Esophagus squamous epithelium (tissue), 5 donors: ENCODE measurements at regions not wholly inside any gene's neighbourhood (a gene's known extent, or its start where the extent isn't known, plus 50 kb on each side); places are given as distances from the start of the nearest gene placed in this dataset.

Experiments
- DNase-seq: peaks from one replicate; lab custom pipeline; 2025; lab: John Stamatoyannopoulos, UW
- H3K27ac ChIP-seq, 4 donors: fragments of 200-600 bp; sonication (generic); one replicate each; pipeline ENCODE4 v1.5.1; 2016 to 2019; ENCODE audit warnings: mild to moderate bottlenecking in 1 of 4
- H3K27me3 ChIP-seq, 4 donors: fragments of 200-600 bp; sonication (generic); 1 replicate in 3 of 4; 2 replicates in 1 of 4; pipeline versions ENCODE4 v1.5.1 to v1.6.0; 2017 to 2021; ENCODE audit warnings: antibody characterized with exemption in 1 of 4
- H3K36me3 ChIP-seq, 3 donors: fragments of 200-600 bp; sonication (generic); one replicate each; pipeline ENCODE4 v1.5.1; 2016 to 2019
- H3K4me1 ChIP-seq, 3 donors: fragments of 200-600 bp; sonication (generic); one replicate each; pipeline ENCODE4 v1.5.1; 2017 to 2019
- H3K4me3 ChIP-seq, 4 donors: fragments of 200-600 bp; sonication (generic); 1 replicate in 3 of 4; 2 replicates in 1 of 4; pipeline ENCODE4 v1.5.1; 2016 to 2019; ENCODE audit warnings: mild to moderate bottlenecking in 2 of 4, moderate library complexity in 1 of 4
- H3K9me3 ChIP-seq, 3 donors: fragments of 200-600 bp; sonication (generic); one replicate each; pipeline ENCODE4 v1.5.1; 2016 to 2019
- CTCF ChIP-seq, 6 experiments: fragments of 450-650 bp in 4 of 6; fragments of 200-600 bp in 2 of 6; sonication (generic) in 2 of 6; IDR thresholded peaks; one replicate each; pipeline ENCODE4 v1.5.1; 2016 to 2019; ENCODE audit warnings: antibody characterized with exemption in 6 of 6, mild to moderate bottlenecking in 4 of 6, moderate library complexity in 4 of 6
- POLR2A ChIP-seq, 4 donors: fragments of 450-650 bp; IDR thresholded peaks; one replicate each; pipeline ENCODE4 v1.6.1; 2017; ENCODE audit warnings: antibody characterized with exemption in 4 of 4, mild to moderate bottlenecking in 4 of 4, moderate library complexity in 3 of 4
- WGBS, 2 donors: methylation state at CpG; one replicate each; pipeline ENCODE4 v1.1.5; 2018; 5-methylcytosine and 5-hydroxymethylcytosine counted together
- intact Hi-C: fragments of 100-400 bp; cut with DNase I; formaldehyde crosslinking; loops from one replicate; pipeline ENCODE4 v1.15.0; 2022
- donor health status: DM: yes; HTN: yes; CAD: no.

- Histone ChIP-seq H3K4me3 (no peak overlapping the region), H3K36me3 (no peaks in the 10 kb centered on the region), H3K27me3 (no peaks in the 10 kb centered on the region), H3K27ac (peak overlapping the region in 1 of 4 donors; percentile 3), H3K9me3 (no peaks in the 10 kb centered on the region), H3K4me1 (peaks cover 0 to 15% (median 4%) of the 10 kb centered on the region in 3 donors)
- 26 to 36% methylated on average over 3 of the region's 3 CpGs for WGBS, 2 donors
- TF ChIP-seq CTCF (IDR thresholded peaks at IDR 0.05) (no peak), POLR2A (IDR thresholded peaks at IDR 0.05) (no peak)
- intact Hi-C loops: no loop called here
- DNase-seq: no peak
These were observed 58.2 kb downstream of the HSD3B1 start for GRCh38 chr1:119565131-119565772.

DNA sequence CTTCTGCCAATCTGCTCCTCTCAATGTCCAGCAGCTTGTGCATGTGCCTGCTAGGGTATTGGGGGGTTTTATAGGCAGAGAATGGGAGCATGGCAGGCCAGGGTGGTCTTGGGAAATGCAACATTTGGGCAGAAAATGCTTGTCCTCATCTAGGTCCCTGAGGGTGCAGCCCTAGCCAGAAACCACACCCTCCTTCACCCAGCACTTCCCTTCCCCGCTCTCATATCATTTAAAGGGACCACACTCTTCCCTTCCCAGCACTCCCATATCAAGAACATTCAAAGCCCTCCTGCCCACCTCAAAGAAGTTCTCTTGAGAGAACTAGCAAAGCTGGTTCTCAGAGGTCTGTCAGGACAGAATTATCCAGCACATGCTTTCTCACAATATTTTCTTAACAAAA, 62.1 kb downstream of the HSD3B1 start:
- no peaks in the 10 kb centered on the region for H3K27me3 ChIP-seq
- H3K9me3 ChIP-seq: no peaks in the 10 kb centered on the region
- 73 to 75% methylated on average over 1 of the region's 1 CpG for WGBS, 2 donors
- peaks cover 0 to 15% (median 4%) of the 10 kb centered on the region in 3 donors for H3K4me1 ChIP-seq
- H3K36me3 ChIP-seq: no peaks in the 10 kb centered on the region
- no peak overlapping the region for H3K4me3 ChIP-seq
- TF ChIP-seq CTCF (IDR thresholded peaks at IDR 0.05) (no peak), POLR2A (IDR thresholded peaks at IDR 0.05) (no peak)
- no peak overlapping the region for H3K27ac ChIP-seq
- no peak for DNase-seq
- intact Hi-C loops: no loop called here
